GM23338 (cell line): ENCODE measurements at regions not wholly inside any gene's neighbourhood (a gene's known extent, or its start where the extent isn't known, plus 50 kb on each side); places are given as distances from the start of the nearest gene placed in this dataset.

Experiments
- ATAC-seq: fragments of 200-7000 bp; cut with Tn5 transposase; 3 replicates; pipeline ENCODE4 v1.9.1; 2020
- DNase-seq: peaks from one replicate; pipeline ENCODE4 v3.0.0-alpha.2; 2015; ENCODE audit warnings: low spot score
- H2AFZ ChIP-seq: fragments of 200-600 bp; sonication (generic); 2 replicates; pipeline ENCODE4 v1.8.0; 2016; ENCODE audit warnings: antibody characterized with exemption, mild to moderate bottlenecking, moderate library complexity
- H3F3A ChIP-seq: fragments of 200-600 bp; sonication (generic); replicated peaks from 2 replicates; pipeline ENCODE4 v1.8.0; 2017; ENCODE audit warnings: antibody characterized with exemption, mixed run types, low read depth
- H3K27ac ChIP-seq: fragments of 200-600 bp; sonication (generic); 2 replicates; pipeline ENCODE4 v1.6.1; 2016; ENCODE audit warnings: low read depth
- H3K27me3 ChIP-seq: fragments of 200-600 bp; sonication (generic); 2 replicates; pipeline ENCODE4 v1.8.0; 2016; ENCODE audit warnings: mild to moderate bottlenecking, mixed run types, moderate library complexity; ENCODE audit not compliant: insufficient read depth
- H3K36me3 ChIP-seq: fragments of 200-600 bp; sonication (generic); 2 replicates; pipeline ENCODE4 v1.8.0; 2016; ENCODE audit warnings: mild to moderate bottlenecking; ENCODE audit not compliant: insufficient read depth
- H3K4me1 ChIP-seq: fragments of 200-600 bp; sonication (generic); 2 replicates; pipeline ENCODE4 v1.8.0; 2016; ENCODE audit warnings: mild to moderate bottlenecking, moderate library complexity; ENCODE audit not compliant: insufficient read depth
- H3K4me2 ChIP-seq: fragments of 200-600 bp; sonication (generic); 2 replicates; pipeline ENCODE4 v1.7.1; 2017; ENCODE audit warnings: mixed run types
- H3K4me3 ChIP-seq: fragments of 200-600 bp; sonication (generic); 2 replicates; pipeline ENCODE4 v1.6.1; 2016; ENCODE audit warnings: mixed run types
- H3K79me2 ChIP-seq: fragments of 200-600 bp; sonication (generic); replicated peaks from 2 replicates; pipeline ENCODE4 v1.8.0; 2017; ENCODE audit warnings: mild to moderate bottlenecking; ENCODE audit not compliant: insufficient read depth
- H3K9me2 ChIP-seq: fragments of 200-600 bp; sonication (generic); 2 replicates; pipeline ENCODE4 v1.8.0; 2017; ENCODE audit not compliant: insufficient read depth
- H4K20me1 ChIP-seq: fragments of 200-600 bp; sonication (generic); replicated peaks from 2 replicates; pipeline ENCODE4 v1.8.0; 2017; ENCODE audit warnings: mild to moderate bottlenecking; ENCODE audit not compliant: insufficient read depth
- H3K27ac Mint-ChIP-seq: 2 replicates; pipeline ENCODE4 v1.8.0; 2020; ENCODE audit warnings: inconsistent platforms, mild to moderate bottlenecking, moderate library complexity, mixed read lengths
- H3K27me3 Mint-ChIP-seq: 3 replicates; pipeline ENCODE4 v1.8.0; 2022; ENCODE audit warnings: low read depth, mild to moderate bottlenecking, moderate library complexity, mixed read lengths, inconsistent platforms; ENCODE audit not compliant: insufficient read depth, poor library complexity
- H3K36me3 Mint-ChIP-seq: 3 replicates; pipeline ENCODE4 v1.8.0; 2021; ENCODE audit warnings: low read depth, mild to moderate bottlenecking, inconsistent platforms, moderate library complexity, mixed read lengths
- H3K4me1 Mint-ChIP-seq: 3 replicates; pipeline ENCODE4 v1.8.0; 2020; ENCODE audit warnings: mild to moderate bottlenecking, inconsistent platforms, mixed read lengths
- H3K4me3 Mint-ChIP-seq: 3 replicates; pipeline ENCODE4 v1.8.0; 2021; ENCODE audit warnings: moderate library complexity, mild to moderate bottlenecking, inconsistent platforms, mixed read lengths
- H3K9me3 Mint-ChIP-seq: 3 replicates; pipeline ENCODE4 v1.8.0; 2020; ENCODE audit warnings: moderate library complexity, mild to moderate bottlenecking, inconsistent platforms, mixed read lengths
- CREB1 ChIP-seq: fragments of 250-450 bp; sonication (Bioruptor Pico); IDR thresholded peaks from 2 replicates; pipeline ENCODE4 v1.5.0; 2020; ENCODE audit warnings: low read depth, mild to moderate bottlenecking, moderate library complexity
- CTCF ChIP-seq, 2 experiments: fragments of 200-600 bp in 1 of 2; sonication (generic) in 1 of 2; conservative IDR thresholded peaks; 2 replicates each; pipeline versions ENCODE4 v1.5.1 to v1.6.1; 2016 to 2017; ENCODE audit warnings: antibody characterized with exemption in 2 of 2, low read depth in 2 of 2, mild to moderate bottlenecking in 2 of 2, moderate library complexity in 1 of 2
- ETS1 ChIP-seq: IDR thresholded peaks from 2 replicates; pipeline ENCODE4 v1.6.1; 2016; ENCODE audit warnings: antibody characterized with exemption
- EZH2 ChIP-seq: fragments of 200-600 bp; sonication (generic); IDR thresholded peaks from one replicate; pipeline ENCODE4 v1.8.0; 2017; ENCODE audit warnings: antibody characterized with exemption, mild to moderate bottlenecking, low read depth; ENCODE audit not compliant: unreplicated experiment
- EZH2phosphoT487 ChIP-seq: fragments of 200-600 bp; sonication (generic); IDR thresholded peaks from one replicate; pipeline ENCODE4 v1.8.1; 2018; ENCODE audit warnings: antibody characterized with exemption; ENCODE audit not compliant: unreplicated experiment
- JUNB ChIP-seq: IDR thresholded peaks from one replicate; pipeline ENCODE4 v1.6.1; 2016; ENCODE audit warnings: antibody characterized with exemption; ENCODE audit not compliant: unreplicated experiment
- NANOG ChIP-seq: IDR thresholded peaks from 2 replicates; pipeline ENCODE4 v1.6.1; 2016; ENCODE audit warnings: antibody characterized with exemption, borderline replicate concordance
- POLR2AphosphoS5 ChIP-seq: IDR thresholded peaks from 2 replicates; pipeline ENCODE4 v1.6.1; 2016; ENCODE audit warnings: antibody characterized with exemption, low read depth
- REST ChIP-seq: IDR thresholded peaks from one replicate; pipeline ENCODE4 v1.6.1; 2018; ENCODE audit warnings: antibody characterized with exemption; ENCODE audit not compliant: unreplicated experiment
- STAT1 ChIP-seq: IDR thresholded peaks from one replicate; pipeline ENCODE4 v1.6.1; 2016; ENCODE audit warnings: antibody characterized with exemption; ENCODE audit not compliant: unreplicated experiment
- ZNF114 ChIP-seq: fragments of 250-450 bp; sonication (Bioruptor Pico); IDR thresholded peaks from 2 replicates; pipeline ENCODE4 v1.5.0; 2020; ENCODE audit warnings: mild to moderate bottlenecking, moderate library complexity
- ZNF331 ChIP-seq: fragments of 250-450 bp; sonication (Bioruptor Pico); IDR thresholded peaks from 2 replicates; pipeline ENCODE4 v1.5.0; 2020; ENCODE audit warnings: low read depth, mild to moderate bottlenecking, moderate library complexity

- ATAC-seq: no peak
- TF ChIP-seq POLR2AphosphoS5 (no peak), ZNF114 (CRISPR knock-in tag) (no peak), REST (no peak), CREB1 (no peak), ZNF331 (CRISPR knock-in tag) (no peak), CTCF (conservative IDR thresholded peaks at IDR 0.05; ENCODE audit: low read depth in 2 of 2) (no peak), EZH2 (no peak), EZH2phosphoT487 (no peak), NANOG (no peak)
These were observed 462.4 kb upstream of the API5 start for GRCh38 chr11:42849362-42849761.

GRCh38 chr11:42857344-42857743 is 454.5 kb upstream of the API5 start:
- Histone ChIP-seq H3K27me3 (no peaks in the 10 kb centered on the region), H3K4me2 (no peak overlapping the region), H3K36me3 (0 out of 2 replicates have a peak, but pooled peaks cover 3% of the 10 kb centered on the region), H3K9me2 (no peaks in the 10 kb centered on the region), H3K4me3 (no peak overlapping the region), H3K27ac (no peak overlapping the region), H3K4me1 (no peaks in the 10 kb centered on the region), H4K20me1 (no peaks in the 10 kb centered on the region), H3K79me2 (no peaks in the 10 kb centered on the region), H3F3A (no peaks in the 10 kb centered on the region), H2AFZ (no peak overlapping the region)
- Mint-ChIP-seq H3K27ac (no peak overlapping the region), H3K36me3 (no peaks in the 10 kb centered on the region; the same call in 2 of the 3 replicates), H3K9me3 (peaks cover 79% of the 10 kb centered on the region), H3K4me1 (no peaks in the 10 kb centered on the region), H3K27me3 (no peaks in the 10 kb centered on the region), H3K4me3 (no peak overlapping the region)
- ATAC-seq: no peak
- no peak for DNase-seq
- TF ChIP-seq CTCF (conservative IDR thresholded peaks at IDR 0.05; ENCODE audit: low read depth in 2 of 2): no peak
- TF ChIP-seq JUNB: no peak
- TF ChIP-seq ZNF114 (CRISPR knock-in tag): no peak
- no peak for TF ChIP-seq STAT1
- no peak for TF ChIP-seq REST
- no peak for TF ChIP-seq POLR2AphosphoS5
- TF ChIP-seq CREB1: no peak
- TF ChIP-seq NANOG: no peak
- no peak for TF ChIP-seq EZH2
- TF ChIP-seq ZNF331 (CRISPR knock-in tag): no peak
- no peak for TF ChIP-seq ETS1

More at GRCh38 chr11:42849362-42849761, 462.4 kb upstream of the API5 start:
- H3K4me1 ChIP-seq: peaks cover 10% of the 10 kb centered on the region; the same call in 1 of the 2 replicates
- Mint-ChIP-seq H3K4me1 (no peaks in the 10 kb centered on the region), H3K9me3 (peaks cover 92% of the 10 kb centered on the region), H3K27me3 (peaks cover 2% of the 10 kb centered on the region), H3K27ac (no peak overlapping the region), H3K4me3 (no peak overlapping the region), H3K36me3 (peaks cover 4% of the 10 kb centered on the region; the same call in 1 of the 3 replicates)
- DNase-seq: no peak
- no peaks in the 10 kb centered on the region for H3K36me3 ChIP-seq
- H2AFZ ChIP-seq: no peak overlapping the region
- no peaks in the 10 kb centered on the region for H3K79me2 ChIP-seq
- no peaks in the 10 kb centered on the region for H4K20me1 ChIP-seq
- H3F3A ChIP-seq: no peaks in the 10 kb centered on the region
- H3K4me3 ChIP-seq: no peak overlapping the region
- no peaks in the 10 kb centered on the region for H3K9me2 ChIP-seq
- H3K27ac ChIP-seq: no peak overlapping the region
- H3K4me2 ChIP-seq: no peak overlapping the region
- no peaks in the 10 kb centered on the region for H3K27me3 ChIP-seq
